HCT116 (cell line): ENCODE measurements at regions not wholly inside any gene's neighbourhood (a gene's known extent, or its start where the extent isn't known, plus 50 kb on each side); places are given as distances from the start of the nearest gene placed in this dataset.

Experiments used
- ATAC-seq: fragments of 200-7000 bp; cut with Tn5 transposase; 2 replicates; pipeline ENCODE4 v1.9.1; 2020; ENCODE audit warnings: mild to moderate bottlenecking, moderate library complexity
- BruUV-seq: library from RNA; stranded (reverse); fragments of 400-500 nt; replicated peaks from 2 replicates; lab custom pipeline; 2021; lab: Mats Ljungman, UMichigan
- CTCF ChIA-PET: fragments of 300-600 bp; sonication (Branson Sonifier 250); formaldehyde crosslinking; loops from one replicate; lab custom pipeline; 2021; ENCODE audit warnings: antibody characterized with exemption; lab: Charles Lee
- POLR2A ChIA-PET: fragments of 300-600, 350-600 bp; sonication (Branson Sonifier 250); formaldehyde crosslinking; loops from one replicate; lab custom pipeline; 2021; ENCODE audit warnings: antibody characterized with exemption; lab: Charles Lee
- RAD21 ChIA-PET, 2 experiments: fragments of 300-600 bp; sonication (Branson Sonifier 250); formaldehyde crosslinking; loops; one replicate each; lab custom pipeline; 2023; ENCODE audit warnings: low total read pairs in 2 of 2; ENCODE audit not compliant: uncharacterized antibody in 2 of 2, unreplicated experiment in 2 of 2, low non-redundant PET in 1 of 2; lab: Charles Lee
- DNase-seq: peaks from one replicate; pipeline ENCODE4 v3.0.0-alpha.2; 2010; ENCODE audit warnings: low read depth, low spot score
- H2AFZ ChIP-seq: fragments of 200-600 bp; shearing (Covaris generic), sonication (generic); 2 replicates; pipeline ENCODE4 v1.6.1; 2017; ENCODE audit warnings: low read depth, mixed run types, mixed read lengths, antibody characterized with exemption, low read length; ENCODE audit not compliant: poor library complexity, severe bottlenecking
- H3K27ac ChIP-seq: 2 replicates; pipeline ENCODE4 v1.5.1; 2012; ENCODE audit warnings: low read depth, low read length
- H3K27me3 ChIP-seq: fragments of 200-600 bp; sonication (generic); 2 replicates; pipeline ENCODE4 v1.6.1; 2016; ENCODE audit warnings: mixed run types, low read length, mixed read lengths; ENCODE audit not compliant: insufficient read depth
- H3K36me3 ChIP-seq, 2 experiments: fragments of 200-500 bp in 1 of 2; fragments of 200-600 bp in 1 of 2; sonication (Bioruptor generic) in 1 of 2; sonication (generic) in 1 of 2; 2 replicates each; pipeline versions ENCODE4 v1.5.1 to v1.6.1; 2014 to 2016; ENCODE audit warnings: low read length in 2 of 2, inconsistent platforms in 1 of 2, mixed read lengths in 1 of 2, mixed run types in 1 of 2; ENCODE audit not compliant: insufficient read depth in 2 of 2, control insufficient read depth in 1 of 2
- H3K4me1 ChIP-seq, 2 experiments: fragments of 200-600 bp in 1 of 2; sonication (generic) in 1 of 2; 2 replicates each; pipeline versions ENCODE4 v1.5.1 to v1.6.1; 2012 to 2017; ENCODE audit warnings: low read length in 2 of 2, inconsistent platforms in 1 of 2, mild to moderate bottlenecking in 1 of 2, mixed read lengths in 1 of 2, mixed run types in 1 of 2, moderate library complexity in 1 of 2; ENCODE audit not compliant: insufficient read depth in 2 of 2, control insufficient read depth in 1 of 2
- H3K4me2 ChIP-seq: fragments of 200-600 bp; sonication (generic); 2 replicates; pipeline ENCODE4 v1.6.1; 2017; ENCODE audit warnings: mixed run types, low read length, mixed read lengths
- H3K4me3 ChIP-seq, 2 experiments: fragments of 200-600 bp in 1 of 2; sonication (generic) in 1 of 2; replicated peaks in 1 of 2; 2 replicates each; pipeline ENCODE4 v1.5.1; 2011 to 2016; ENCODE audit warnings: low read length in 2 of 2, control low read depth in 1 of 2, low read depth in 1 of 2, mild to moderate bottlenecking in 1 of 2, mixed read lengths in 1 of 2, mixed run types in 1 of 2
- H3K79me2 ChIP-seq: fragments of 200-600 bp; sonication (generic); 2 replicates; pipeline ENCODE4 v1.6.1; 2017; ENCODE audit warnings: mild to moderate bottlenecking, mixed run types, low read length, moderate library complexity, mixed read lengths; ENCODE audit not compliant: insufficient read depth
- H3K9ac ChIP-seq: fragments of 200-600 bp; sonication (generic); 2 replicates; pipeline ENCODE4 v1.6.1; 2016; ENCODE audit warnings: low read length, mixed read lengths
- H3K9me2 ChIP-seq: fragments of 200-600 bp; sonication (generic), shearing (Covaris generic); 2 replicates; pipeline ENCODE4 v1.6.1; 2017; ENCODE audit warnings: mixed run types, mild to moderate bottlenecking, moderate library complexity; ENCODE audit not compliant: insufficient read depth
- H3K9me3 ChIP-seq, 2 experiments: fragments of 200-500 bp in 1 of 2; fragments of 200-600 bp in 1 of 2; sonication (Bioruptor generic) in 1 of 2; sonication (generic) in 1 of 2; 2 replicates each; pipeline ENCODE4 v1.6.1; 2014 to 2017; ENCODE audit warnings: low read length in 2 of 2, mixed read lengths in 2 of 2, inconsistent platforms in 1 of 2, low read depth in 1 of 2, mild to moderate bottlenecking in 1 of 2, mixed run types in 1 of 2, moderate library complexity in 1 of 2; ENCODE audit not compliant: control insufficient read depth in 1 of 2, insufficient read depth in 1 of 2
- H4K20me1 ChIP-seq: fragments of 200-600 bp; sonication (generic), shearing (Covaris generic); 2 replicates; pipeline ENCODE4 v1.6.1; 2017; ENCODE audit warnings: mixed run types, mild to moderate bottlenecking, moderate library complexity; ENCODE audit not compliant: insufficient read depth
- CBX3 ChIP-seq: IDR thresholded peaks from 2 replicates; pipeline ENCODE4 v1.6.1; 2012; ENCODE audit warnings: low read depth
- EGR1 ChIP-seq: IDR thresholded peaks from 2 replicates; pipeline ENCODE4 v1.6.1; 2012; ENCODE audit warnings: low read depth
- ELF1 ChIP-seq: IDR thresholded peaks from 2 replicates; pipeline ENCODE4 v1.6.1; 2012; ENCODE audit warnings: low read depth, borderline replicate concordance
- EZH2phosphoT487 ChIP-seq: fragments of 200-600 bp; IDR thresholded peaks from 2 replicates; pipeline ENCODE4 v1.6.1; 2018; ENCODE audit warnings: antibody characterized with exemption, borderline replicate concordance
- FOSL1 ChIP-seq: IDR thresholded peaks from 2 replicates; pipeline ENCODE4 v1.6.1; 2012; ENCODE audit warnings: low read depth
- JUND ChIP-seq: IDR thresholded peaks from 2 replicates; pipeline ENCODE4 v1.6.1; 2012
- POLR2A ChIP-seq: IDR thresholded peaks from 2 replicates; pipeline ENCODE4 v1.7.0; 2011; ENCODE audit warnings: borderline replicate concordance; ENCODE audit not compliant: insufficient read depth, insufficient read length; ENCODE audit errors: extremely low read depth
- RAD21 ChIP-seq: IDR thresholded peaks from 2 replicates; pipeline ENCODE4 v1.6.1; 2012; ENCODE audit warnings: low read depth, mild to moderate bottlenecking
- SIN3A ChIP-seq: IDR thresholded peaks from 2 replicates; pipeline ENCODE4 v1.6.1; 2012; ENCODE audit warnings: low read depth
- SRF ChIP-seq: IDR thresholded peaks from 2 replicates; pipeline ENCODE4 v1.6.1; 2012; ENCODE audit warnings: low read depth
- ZNF274 ChIP-seq: fragments of 200-500 bp; sonication (Bioruptor generic); IDR thresholded peaks from 2 replicates; pipeline ENCODE4 v1.6.1; 2014; ENCODE audit warnings: mild to moderate bottlenecking, low read depth, low read length, inconsistent platforms
- intact Hi-C: fragments of 100-400 bp; cut with micrococcal nuclease; formaldehyde crosslinking; loops from 2 replicates; pipeline ENCODE4 v1.10.0; 2022
- TF ChIP-seq, protein P1 (sequence below), 3 experiments: fragments of 200-600 bp in 1 of 3; sonication (generic) in 1 of 3; IDR thresholded peaks in 2 of 3; conservative IDR thresholded peaks in 1 of 3; 2 replicates each; pipeline ENCODE4 v1.5.1; 2012 to 2017; ENCODE audit warnings: low read depth in 2 of 3, low read length in 2 of 3, antibody characterized with exemption in 1 of 3, borderline replicate concordance in 1 of 3, control low read depth in 1 of 3, mild to moderate bottlenecking in 1 of 3, mixed read lengths in 1 of 3, mixed run types in 1 of 3, moderate library complexity in 1 of 3; ENCODE audit not compliant: insufficient read depth in 1 of 3
- TF ChIP-seq, protein P2 (sequence below): IDR thresholded peaks from 2 replicates; pipeline ENCODE4 v1.6.1; 2012
- TF ChIP-seq, protein P3 (sequence below): IDR thresholded peaks from 2 replicates; pipeline ENCODE4 v1.6.1; 2012

DNA sequence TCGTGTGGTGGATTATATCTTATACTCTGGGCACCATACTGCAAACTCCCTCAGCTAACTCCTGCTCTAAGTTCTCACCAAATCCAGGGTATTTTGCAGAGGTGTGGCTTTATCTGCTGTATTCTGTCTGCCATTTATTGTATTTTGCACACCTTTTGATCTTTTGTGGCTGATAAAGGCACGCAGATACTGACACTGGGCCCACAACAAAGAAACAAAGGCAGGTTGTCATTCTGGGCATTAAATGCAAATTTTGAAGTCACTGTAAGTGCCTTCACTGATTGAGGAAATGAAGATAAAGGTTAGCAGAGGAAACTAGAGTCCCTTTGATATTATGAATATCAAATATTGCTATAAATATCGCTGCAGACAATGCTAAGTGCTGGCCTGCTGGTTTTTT lies 265.8 kb upstream of the MEIS1 start:
- H3K9me3 ChIP-seq = no peaks in the 10 kb centered on the region
- H3K4me1 ChIP-seq = no peaks in the 10 kb centered on the region
- POLR2A ChIA-PET = no interaction called here
- CTCF ChIA-PET = no interaction called here
- no peak overlapping the region for H2AFZ ChIP-seq
- intact Hi-C loops = no loop called here
- no peak overlapping the region for H3K4me3 ChIP-seq
- H3K36me3 ChIP-seq = no peaks in the 10 kb centered on the region
- H3K9me2 ChIP-seq = no peaks in the 10 kb centered on the region
- TF ChIP-seq, protein P1, sequence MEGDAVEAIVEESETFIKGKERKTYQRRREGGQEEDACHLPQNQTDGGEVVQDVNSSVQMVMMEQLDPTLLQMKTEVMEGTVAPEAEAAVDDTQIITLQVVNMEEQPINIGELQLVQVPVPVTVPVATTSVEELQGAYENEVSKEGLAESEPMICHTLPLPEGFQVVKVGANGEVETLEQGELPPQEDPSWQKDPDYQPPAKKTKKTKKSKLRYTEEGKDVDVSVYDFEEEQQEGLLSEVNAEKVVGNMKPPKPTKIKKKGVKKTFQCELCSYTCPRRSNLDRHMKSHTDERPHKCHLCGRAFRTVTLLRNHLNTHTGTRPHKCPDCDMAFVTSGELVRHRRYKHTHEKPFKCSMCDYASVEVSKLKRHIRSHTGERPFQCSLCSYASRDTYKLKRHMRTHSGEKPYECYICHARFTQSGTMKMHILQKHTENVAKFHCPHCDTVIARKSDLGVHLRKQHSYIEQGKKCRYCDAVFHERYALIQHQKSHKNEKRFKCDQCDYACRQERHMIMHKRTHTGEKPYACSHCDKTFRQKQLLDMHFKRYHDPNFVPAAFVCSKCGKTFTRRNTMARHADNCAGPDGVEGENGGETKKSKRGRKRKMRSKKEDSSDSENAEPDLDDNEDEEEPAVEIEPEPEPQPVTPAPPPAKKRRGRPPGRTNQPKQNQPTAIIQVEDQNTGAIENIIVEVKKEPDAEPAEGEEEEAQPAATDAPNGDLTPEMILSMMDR (IDR thresholded peaks at IDR 0.05 in 2 of 3, conservative IDR thresholded peaks at IDR 0.05 in 1 of 3; ENCODE audit: borderline replicate concordance in 1 of 3, insufficient read depth in 1 of 3, low read depth in 2 of 3, low read length in 2 of 3) = no peak
- no peak for TF ChIP-seq SIN3A
- no peak for TF ChIP-seq POLR2A
- no peak for TF ChIP-seq JUND
- TF ChIP-seq FOSL1 = no peak
- TF ChIP-seq ZNF274 = no peak
- TF ChIP-seq, protein P2, sequence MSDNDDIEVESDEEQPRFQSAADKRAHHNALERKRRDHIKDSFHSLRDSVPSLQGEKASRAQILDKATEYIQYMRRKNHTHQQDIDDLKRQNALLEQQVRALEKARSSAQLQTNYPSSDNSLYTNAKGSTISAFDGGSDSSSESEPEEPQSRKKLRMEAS = no peak
- no peak for TF ChIP-seq SRF
- no peak for TF ChIP-seq EGR1
- TF ChIP-seq RAD21 = no peak
- TF ChIP-seq EZH2phosphoT487 = no peak
- TF ChIP-seq CBX3 = no peak
- TF ChIP-seq, protein P3, sequence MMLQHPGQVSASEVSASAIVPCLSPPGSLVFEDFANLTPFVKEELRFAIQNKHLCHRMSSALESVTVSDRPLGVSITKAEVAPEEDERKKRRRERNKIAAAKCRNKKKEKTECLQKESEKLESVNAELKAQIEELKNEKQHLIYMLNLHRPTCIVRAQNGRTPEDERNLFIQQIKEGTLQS = no peak
- TF ChIP-seq ELF1 = no peak
- RAD21 ChIA-PET = no interaction called here
- H3K9ac ChIP-seq = no peak overlapping the region
- no peak overlapping the region for H3K4me2 ChIP-seq
- no peaks in the 10 kb centered on the region for H4K20me1 ChIP-seq
- H3K79me2 ChIP-seq = no peaks in the 10 kb centered on the region
- no peak for ATAC-seq
- no peak for DNase-seq
- H3K27me3 ChIP-seq = no peaks in the 10 kb centered on the region
- no peak overlapping the region for H3K27ac ChIP-seq
- BruUV-seq = no TSS peak
